Hindlimb muscle (tissue), 1 donor: ENCODE measurements at regions not wholly inside any gene's neighbourhood (a gene's known extent, or its start where the extent isn't known, plus 50 kb on each side); places are given as distances from the start of the nearest gene placed in this dataset.

Experiments used
- DNase-seq: peaks from one replicate; pipeline ENCODE4 v3.0.0-alpha.2; 2013

DNA sequence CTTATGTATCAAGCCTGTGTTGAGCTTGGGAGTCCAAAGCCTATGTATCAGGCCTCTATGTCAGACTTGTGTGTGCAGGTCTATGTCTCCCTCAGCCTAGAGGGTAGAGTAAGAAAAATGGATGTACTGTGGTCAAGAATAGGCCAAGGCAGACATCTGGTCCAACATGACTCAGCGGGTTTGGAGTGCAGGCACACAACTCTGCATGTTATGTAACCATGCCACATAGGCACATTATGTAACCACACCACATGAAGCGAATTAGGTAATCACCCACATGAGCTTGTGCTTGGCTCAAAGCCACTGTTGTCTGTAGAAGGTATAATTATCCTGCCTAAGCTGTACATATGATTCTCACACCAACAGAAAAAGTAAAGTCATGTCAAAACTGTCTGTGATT lies 1190.5 kb upstream of the EYS start:
- no peak for DNase-seq

DNA sequence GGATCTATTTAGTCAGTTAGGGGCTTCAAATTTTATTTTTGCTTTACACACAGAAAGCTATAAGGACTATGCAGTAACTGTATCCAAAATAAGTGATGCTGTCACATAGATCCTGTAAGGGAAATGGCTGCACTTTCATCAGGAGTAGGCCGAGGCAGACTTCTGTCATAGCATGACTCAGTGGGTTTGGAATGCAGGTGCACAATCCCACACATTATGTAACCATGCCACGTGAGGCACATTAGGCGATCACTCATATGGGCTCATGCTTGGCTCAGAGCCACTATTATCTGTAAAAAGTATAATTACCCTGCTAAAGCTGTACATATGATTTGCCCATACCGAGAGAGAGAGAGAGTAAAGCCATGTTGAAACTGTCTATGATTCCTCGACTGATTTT lies 1189.4 kb upstream of the EYS start:
- DNase-seq: no peak

DNA sequence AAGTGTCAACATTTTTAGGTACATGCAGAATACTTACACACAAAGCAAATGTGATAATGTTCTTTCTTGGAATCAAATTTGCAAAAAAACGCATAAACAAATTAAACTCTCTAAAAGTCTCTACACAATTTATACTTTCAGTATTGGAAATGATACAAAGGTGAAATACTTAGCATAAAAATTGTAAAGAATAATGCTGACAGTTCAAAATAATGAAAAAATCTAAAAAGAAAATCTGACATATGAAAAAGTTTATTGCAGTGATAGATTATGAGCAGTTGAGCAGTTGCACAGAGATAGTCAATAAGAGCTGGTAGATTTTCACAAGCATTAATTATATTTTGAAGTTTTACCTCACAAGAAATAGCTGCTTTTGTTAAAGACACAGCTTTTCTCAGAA lies 1176.4 kb upstream of the EYS start:
- no peak for DNase-seq

DNA sequence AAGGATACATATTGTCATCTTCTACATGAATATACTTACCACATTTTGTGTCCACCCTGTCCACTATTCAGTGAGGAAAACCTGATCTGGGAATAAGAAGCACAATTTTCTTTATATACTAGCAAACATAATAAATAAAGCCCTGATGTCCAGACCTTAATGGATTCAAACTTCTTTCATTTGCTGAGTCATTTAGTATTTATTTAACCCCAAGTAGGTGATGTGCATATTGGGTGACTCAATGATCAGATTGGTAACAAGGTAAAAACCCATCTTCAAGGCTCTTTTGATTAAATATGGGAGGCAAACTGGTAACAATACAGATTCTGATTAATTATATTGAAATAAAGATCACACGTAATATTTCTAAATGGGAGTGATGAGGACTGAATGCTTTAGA lies 1159.8 kb upstream of the EYS start:
- DNase-seq: no peak

DNA sequence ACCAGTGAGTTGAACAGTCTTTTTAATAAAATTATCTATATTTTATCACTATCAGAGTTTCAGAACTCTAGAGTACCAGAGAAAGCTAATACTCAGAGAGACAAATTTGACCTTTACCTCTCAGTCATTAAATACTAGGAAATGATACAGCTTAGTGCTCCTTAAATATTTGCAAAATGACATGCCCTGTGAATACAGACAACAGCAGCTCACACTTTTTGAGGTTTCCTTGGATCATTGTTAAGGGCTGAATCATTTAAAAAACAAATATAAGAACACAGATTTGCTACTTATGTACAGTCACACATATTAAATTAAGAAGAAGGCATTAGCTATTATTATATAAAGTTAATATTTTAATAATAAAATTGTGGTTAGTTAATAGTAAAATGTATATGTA lies 1158.7 kb upstream of the EYS start:
- no peak for DNase-seq

DNA sequence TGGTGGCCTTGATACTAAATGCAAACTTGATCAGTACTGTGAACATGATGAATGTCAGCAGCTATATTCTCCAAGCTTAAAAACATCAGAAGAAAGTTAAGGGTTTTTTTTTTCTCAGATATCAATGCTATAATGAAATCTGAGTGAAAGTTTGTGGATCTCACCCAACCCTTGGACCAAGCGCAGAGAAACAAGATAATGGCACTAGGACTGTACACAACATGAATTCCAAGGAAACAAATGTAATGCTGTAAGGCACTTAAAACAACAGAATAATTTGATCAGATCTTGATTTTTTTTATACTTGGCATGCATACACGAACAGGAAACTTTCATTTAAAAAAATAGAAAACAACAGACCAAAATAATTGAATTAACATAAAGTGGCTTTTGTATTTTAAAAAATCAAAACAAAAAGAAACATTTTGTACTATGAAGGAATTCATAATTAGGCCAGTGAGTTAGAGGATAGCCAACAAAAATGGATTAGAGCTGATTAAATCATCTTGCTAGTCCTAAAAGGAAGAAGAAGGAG lies 1154.0 kb upstream of the EYS start:
- no peak for DNase-seq

DNA sequence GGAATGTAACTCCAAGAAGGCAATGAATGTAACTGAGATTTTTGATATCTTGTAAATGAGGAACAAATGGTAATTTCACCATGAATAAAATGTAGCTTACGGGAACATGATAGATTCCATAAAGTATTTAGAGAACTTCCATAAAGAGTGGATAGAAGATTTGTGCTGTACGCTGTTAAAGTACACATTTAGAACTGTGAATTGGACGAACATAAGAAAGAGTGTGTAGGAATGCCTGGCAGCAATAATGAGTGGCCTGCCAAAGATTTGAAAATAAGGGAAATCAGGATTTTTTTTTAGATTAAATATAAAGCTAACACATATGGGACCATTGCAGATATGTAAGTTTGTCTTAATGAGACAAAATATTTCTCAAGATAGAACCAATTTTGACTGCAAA lies 1153.3 kb upstream of the EYS start:
- DNase-seq: no peak

DNA sequence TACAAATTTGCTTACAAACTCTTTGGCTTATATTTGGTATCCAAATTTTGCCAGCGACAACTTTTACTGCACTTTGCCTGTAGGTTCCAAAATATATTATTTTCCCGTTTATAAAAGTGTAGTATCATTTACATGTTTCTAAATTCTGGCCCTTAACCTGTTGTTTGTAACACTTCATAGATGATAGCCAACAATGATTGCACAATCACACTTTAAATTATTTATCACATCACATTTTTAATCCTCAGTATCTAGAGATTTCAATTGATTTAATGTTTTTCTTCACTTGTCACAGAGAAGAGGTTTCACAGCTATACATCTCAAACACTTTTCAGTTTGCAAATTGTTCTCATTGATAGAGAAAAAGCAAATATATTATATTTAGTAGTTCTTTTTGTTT lies 1151.2 kb upstream of the EYS start:
- DNase-seq: no peak

DNA sequence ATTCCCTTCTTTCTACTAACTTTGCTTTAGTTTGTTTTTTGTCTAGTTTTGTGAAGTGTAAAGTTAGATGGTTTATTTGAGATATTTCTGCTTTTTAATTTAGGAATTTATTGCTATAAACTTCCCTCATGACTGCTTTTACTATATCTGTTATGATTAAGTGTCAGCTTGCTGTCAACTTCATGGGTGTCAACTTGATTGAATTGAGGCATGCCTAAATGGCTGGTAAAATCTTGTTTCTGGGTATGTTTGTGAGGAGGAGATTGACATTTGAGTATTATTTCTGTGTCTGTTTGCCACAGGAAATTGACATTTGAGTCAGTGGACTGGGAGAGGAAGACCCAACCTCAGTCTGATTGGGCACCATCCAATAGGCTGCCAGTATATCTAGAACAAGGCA lies 1147.0 kb upstream of the EYS start:
- DNase-seq: no peak

DNA sequence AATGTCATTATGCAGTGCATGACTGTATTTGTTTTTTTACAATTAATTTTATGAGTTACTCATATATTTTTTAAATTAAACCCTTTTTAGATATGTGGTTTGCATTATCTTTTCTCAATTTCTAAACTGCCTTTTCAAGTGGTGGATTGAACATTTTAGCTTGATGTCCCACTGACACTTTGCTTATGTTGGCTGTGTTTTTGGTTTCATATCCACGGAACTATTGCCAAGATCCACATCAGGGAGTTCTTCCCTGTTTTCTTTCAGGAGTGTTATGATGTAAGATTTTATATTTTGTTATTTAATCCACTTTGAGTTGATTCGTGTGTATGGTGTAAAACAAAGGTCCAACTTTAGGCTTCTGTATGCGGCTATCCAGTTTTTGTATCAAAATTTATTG lies 1144.9 kb upstream of the EYS start:
- DNase-seq: no peak

DNA sequence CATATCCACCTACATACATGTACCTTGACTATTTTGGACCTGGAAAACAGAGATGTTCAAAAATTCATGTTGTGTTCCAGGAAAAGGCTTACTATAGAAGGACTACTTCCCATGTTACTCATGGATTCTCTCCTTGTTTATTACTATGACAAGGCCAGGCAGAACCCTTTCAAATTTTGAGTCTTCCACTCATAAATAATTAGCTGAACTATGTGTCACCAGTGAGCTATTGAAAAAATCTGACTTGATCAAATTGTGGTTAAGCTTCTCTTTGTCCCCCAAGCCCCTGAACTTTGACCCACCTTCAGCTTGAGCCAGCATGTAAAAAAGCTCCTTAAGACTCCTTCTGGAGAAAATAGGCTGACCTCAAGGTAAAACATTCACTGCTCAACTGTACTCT lies 1142.8 kb upstream of the EYS start:
- DNase-seq: no peak

DNA sequence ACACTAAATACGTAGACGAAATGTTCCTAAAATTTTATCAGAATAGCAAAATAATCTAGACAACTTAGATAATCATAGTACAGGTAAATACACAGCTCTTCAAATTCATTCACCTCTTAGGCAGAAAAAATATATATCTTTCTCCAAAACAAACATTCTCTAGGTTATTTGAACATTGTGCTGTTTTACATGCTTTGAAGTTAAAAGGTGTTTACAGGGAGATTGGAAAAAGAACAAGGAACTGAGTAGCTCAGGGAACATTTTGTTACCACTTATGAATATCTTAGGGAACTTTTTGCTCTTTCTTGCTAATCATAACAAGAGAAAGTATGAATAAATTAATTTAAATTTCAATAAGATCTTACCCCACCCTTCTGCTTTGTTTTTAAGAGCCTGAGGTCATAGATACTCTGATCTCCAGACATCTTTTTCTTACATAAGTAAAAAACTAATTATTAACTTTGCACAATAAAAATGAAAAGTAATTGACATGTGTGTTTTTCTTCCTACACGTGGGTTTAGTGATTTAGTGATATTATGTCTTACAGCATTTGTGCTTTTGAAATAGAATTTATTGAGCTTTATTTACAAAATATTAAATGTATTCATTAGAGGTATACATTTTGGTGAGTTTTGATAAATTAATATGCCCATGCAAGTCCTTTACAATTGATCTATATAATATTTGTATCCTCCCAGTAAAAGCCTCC lies 1141.4 kb upstream of the EYS start:
- no peak for DNase-seq

DNA sequence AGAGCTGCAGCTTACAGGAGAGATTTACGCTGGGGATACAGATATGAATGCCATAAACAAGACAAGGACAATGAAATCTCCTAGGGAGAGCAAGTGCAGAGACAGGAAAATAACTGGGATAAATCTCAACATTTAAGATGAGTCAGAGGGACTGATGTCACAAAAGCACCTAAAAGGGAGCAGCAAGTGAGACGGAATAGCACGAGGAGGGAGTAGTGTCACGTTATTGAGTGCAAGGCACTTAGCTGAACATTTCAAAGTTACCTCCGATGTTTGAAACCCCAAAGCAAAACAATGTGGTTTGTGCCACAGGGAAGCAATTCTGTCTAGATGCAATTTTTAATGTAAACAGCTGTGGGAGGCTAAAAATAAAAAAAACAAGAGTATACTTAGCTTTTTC lies 1131.7 kb upstream of the EYS start:
- no peak for DNase-seq

DNA sequence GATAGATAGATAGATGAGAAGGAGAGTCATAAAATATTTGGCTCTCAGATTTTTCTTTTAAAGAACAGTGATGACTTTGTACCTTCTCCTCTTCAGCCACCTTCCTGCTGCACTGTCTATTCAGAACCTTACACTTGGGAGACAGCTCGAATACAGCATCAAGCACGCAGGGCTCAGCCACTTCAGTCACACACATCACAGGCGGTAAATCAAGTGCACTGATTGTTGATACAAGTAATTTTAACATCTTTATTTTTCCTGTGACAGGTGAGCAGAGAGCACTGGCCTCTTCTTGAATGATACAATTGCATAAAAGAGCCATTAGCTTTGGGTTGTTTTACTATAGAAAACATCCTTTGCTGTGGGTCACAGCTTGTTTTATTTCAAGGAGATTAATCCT lies 1118.5 kb upstream of the EYS start:
- no peak for DNase-seq

DNA sequence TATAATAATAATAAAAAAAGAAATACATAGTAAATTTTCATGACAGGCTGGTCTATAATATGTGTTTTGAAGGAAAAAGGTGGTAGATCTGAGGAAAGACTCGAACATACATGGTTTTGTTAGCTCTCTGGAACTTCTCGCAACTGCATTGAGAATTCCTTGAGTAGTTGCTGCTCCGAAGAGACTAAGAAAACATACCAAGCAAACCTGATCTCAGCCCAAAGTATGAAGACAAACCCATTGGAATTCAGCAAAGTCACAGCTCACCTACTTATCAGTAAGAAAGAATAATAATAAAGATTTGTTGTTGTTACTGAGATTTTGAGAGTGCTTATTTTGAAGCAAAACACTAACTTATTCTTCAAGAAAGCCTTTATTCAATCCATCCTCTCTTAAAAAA lies 1107.1 kb upstream of the EYS start:
- DNase-seq: no peak

DNA sequence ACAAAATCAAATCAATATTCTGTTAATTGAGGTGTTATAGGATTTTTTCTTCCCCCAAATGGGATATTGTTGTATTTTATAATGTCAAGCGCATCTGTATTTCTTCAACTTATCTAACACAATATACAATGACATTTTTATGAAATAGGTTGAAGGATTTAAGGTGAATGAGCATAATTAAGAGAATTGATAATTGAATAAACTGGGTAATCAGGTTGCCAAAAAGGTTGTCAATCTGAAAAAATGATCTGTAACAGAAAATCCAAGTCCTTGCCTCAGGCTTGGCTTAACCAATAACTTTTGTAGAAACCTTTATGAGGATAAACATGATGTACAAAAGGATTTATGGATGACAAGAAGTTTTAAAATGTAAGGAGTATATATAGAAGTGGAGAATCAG lies 1101.7 kb upstream of the EYS start:
- no peak for DNase-seq

DNA sequence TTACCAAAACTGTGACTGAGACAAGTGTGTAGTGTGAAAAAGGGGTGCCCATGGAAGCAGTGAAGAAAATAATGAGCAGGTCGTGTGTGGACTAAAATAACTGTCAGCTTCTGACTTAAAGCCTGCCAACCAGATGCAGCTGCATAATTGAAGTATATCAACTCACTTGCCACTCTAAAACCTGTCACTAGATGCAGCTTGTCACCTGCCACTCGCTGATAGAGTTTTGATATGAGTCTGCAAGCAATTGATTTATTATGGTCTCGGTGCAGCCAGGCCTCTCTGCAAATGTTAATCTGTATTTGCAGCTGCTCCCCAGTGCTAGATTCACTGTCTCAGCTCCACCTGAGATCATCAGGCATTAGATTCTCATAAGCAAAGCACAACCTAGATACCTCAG lies 1090.0 kb upstream of the EYS start:
- DNase-seq: no peak

DNA sequence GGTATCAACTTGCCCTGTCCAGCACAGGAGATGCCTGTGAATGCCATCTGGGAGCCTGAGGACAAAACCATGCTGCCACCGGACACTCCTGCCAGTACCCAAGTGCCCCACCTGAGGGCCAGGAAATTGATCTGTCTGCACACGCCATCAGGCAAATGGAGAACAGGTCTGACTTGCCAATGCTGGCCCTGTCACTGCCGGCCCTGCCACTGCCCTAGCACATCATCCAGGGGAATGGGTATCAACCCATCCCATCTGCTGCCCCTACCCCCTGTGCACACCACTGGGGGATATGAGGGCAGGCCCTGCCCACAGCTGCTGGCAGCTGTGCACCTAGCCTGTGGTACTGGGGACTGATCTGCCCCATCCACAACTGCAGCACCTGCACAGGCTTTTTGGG lies 1081.6 kb upstream of the EYS start:
- no peak for DNase-seq

DNA sequence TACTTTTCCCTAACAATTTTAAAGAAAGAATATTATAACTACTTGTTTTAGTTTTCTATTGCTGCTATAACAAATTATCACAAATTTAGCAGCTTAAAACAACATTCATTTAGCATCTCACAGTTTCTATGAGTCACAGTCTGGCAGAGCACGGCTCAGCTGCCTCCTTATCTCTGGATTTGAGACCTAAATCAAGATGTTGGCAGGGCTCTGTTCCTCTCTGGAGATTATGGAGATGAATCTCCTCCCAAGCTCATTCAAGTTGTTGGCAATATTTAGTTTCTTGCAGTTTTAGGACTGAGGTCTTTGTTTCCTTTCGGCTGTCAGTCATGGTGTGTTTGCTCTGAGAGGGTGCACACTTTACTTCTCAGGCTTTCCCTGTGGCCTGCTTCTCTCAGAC lies 1065.8 kb upstream of the EYS start:
- peak; percentile 5 for DNase-seq

DNA sequence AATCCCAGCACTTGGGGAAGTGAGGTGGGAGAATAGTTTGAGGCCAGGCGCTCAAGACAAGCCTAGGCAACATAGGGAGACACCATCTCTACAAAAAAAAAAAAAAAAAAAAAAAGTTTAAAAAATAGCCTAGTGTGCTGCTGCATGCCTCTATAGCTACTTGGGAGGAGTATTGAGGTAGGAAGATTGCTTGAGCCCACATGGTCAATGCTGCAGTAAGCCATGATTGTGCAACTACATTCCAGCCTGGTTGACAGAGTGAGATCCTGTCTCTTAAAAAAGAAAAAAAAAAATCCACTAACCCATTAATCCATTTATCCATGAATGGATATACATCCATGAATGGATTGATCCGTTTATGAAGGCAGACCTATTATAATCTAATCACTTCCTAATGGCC lies 1064.6 kb upstream of the EYS start:
- no peak for DNase-seq

DNA sequence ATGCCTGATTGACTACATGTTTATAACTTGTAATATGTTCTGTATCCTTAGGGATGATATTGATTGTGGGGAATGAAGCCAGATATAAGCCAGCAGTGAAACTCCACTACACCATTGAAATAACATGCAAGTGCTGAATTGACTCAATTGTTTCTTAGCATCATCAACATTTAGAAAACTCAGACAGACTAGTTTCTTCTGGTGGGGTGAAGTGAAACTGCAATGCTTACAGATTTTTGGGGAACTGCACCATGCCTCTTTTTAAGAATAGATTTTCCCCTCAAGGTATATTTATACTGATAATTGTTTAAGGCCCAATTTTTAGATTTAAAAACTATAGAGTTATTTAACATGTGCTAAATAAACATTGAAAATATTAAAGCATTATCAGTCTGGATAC lies 1044.6 kb upstream of the EYS start:
- DNase-seq: no peak

DNA sequence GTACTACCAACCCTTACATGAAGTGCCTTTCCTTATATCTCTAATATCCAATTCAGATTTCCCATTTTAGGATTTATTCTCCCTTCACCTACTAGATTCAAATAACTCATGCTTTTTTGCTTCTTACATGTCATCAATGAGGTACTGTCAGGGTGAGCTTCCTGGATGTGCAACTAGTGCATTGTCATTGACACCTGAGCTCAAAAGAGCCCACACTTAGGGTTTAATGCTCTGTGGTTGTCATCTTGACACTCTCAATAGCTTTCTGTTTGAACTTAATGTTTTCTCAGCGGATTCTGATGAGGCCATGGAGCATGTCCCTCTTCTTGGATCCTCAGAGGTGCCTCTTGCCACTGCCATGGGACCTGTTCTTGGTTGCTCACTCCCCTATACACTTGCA lies 1033.3 kb upstream of the EYS start:
- DNase-seq: no peak

DNA sequence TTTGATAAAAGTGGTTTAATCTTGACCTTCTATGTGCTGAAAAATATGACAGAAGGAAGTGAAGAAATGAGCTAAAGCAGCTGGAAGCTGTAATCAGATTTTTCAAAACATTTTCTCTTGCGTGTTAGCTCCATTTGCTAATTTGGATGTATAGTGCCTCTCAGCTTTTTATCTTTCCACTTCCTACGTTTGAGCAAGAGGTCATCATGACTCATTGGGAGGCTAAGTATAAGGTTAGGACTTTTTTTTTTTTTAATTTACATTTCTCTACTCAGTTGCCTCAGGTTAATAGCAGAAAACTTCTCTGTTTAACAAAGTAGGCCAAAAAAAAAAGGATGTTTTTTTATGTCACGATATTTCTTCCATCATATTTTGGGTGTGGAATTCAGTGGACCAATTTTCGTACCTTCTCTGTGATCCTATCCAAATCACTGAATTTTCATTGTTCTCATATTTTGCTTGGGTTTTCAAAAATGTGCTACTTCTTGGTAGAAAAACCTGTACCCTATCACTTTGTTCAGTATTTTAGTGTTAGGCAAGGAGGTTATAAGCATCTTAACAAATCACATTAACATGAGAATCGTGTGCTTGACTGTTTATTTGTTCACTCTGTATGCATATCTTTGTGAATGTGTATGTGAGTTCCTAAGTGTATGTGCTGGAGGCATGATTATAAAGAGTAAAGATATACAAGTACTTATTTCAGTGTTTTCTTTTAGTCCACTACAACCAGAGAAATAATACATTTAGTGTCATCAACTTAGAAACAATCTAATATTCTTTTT lies 1028.3 kb upstream of the EYS start:
- DNase-seq: no peak

DNA sequence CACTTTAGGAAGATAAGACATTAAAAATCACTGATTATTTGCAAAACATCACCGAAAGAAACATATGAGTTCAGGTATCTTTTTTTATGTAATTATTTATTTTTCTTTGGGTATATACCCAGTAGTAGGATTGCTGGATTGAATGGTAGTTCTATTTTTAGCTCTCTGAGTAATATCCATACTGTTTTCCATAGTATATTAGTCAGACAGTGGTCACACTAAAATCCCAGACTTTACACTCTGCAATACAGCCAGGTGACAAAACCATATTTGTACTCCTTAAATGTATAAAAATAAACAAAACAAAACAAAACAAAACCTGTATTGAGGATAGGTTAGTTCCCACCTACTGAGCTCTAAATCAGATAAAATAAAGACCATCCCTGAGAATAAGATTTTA lies 1024.3 kb upstream of the EYS start:
- no peak for DNase-seq
